ENCODE measurements at regions not wholly inside any gene's neighbourhood (a gene's known extent, or its start where the extent isn't known, plus 50 kb on each side); places are given as distances from the start of the nearest gene placed in this dataset.
A peak's percentile ranks its signal among the peaks of the same experiment; 100 is the strongest.

GRCh38 chr17:15177343-15177742, 87.8 kb downstream of the PMP22 start:
- DNase-seq, result no peak

- DNase-seq, result no peak
Measured at GRCh38 chr17:15175356-15175755, 89.8 kb downstream of the PMP22 start.

GRCh38 chr17:15171167-15172047, 93.7 kb downstream of the PMP22 start:
- peak; percentile 86 for DNase-seq

- DNase-seq, result peak; percentile 89
Measured at GRCh38 chr17:15169676-15170075, 95.5 kb downstream of the PMP22 start.

- no peak for DNase-seq
Measured at GRCh38 chr17:15168379-15168778, 96.7 kb downstream of the PMP22 start.

- no peak for DNase-seq
Measured at GRCh38 chr17:15161395-15161794, 103.7 kb downstream of the PMP22 start.

GRCh38 chr17:15157051-15157450, 108.1 kb downstream of the PMP22 start:
- DNase-seq, result peak; percentile 68

- DNase-seq, result peak; percentile 44
Measured at GRCh38 chr17:15154618-15155017, 110.5 kb downstream of the PMP22 start.

- DNase-seq, result no peak
Measured at GRCh38 chr17:15145621-15146020, 119.5 kb downstream of the PMP22 start.

GRCh38 chr17:15143524-15143923, 121.6 kb downstream of the PMP22 start:
- no peak for DNase-seq

GRCh38 chr17:15134363-15134762, 130.8 kb downstream of the PMP22 start:
- DNase-seq, result no peak

GRCh38 chr17:15133826-15134225, 131.3 kb downstream of the PMP22 start:
- DNase-seq, result no peak

GRCh38 chr17:15133143-15133542, 132.0 kb downstream of the PMP22 start:
- no peak for DNase-seq

- no peak for DNase-seq
Measured at GRCh38 chr17:15130426-15130825, 134.7 kb downstream of the PMP22 start.

- no peak for DNase-seq
Measured at GRCh38 chr17:15129986-15130385, 135.1 kb downstream of the PMP22 start.

GRCh38 chr17:15124746-15125145, 140.4 kb downstream of the PMP22 start:
- DNase-seq, result peak; percentile 74

GRCh38 chr17:15124264-15124595, 140.9 kb downstream of the PMP22 start:
- peak; percentile 82 for DNase-seq

- DNase-seq, result peak; percentile 95
Measured at GRCh38 chr17:15123593-15124263, 141.4 kb downstream of the PMP22 start.

GRCh38 chr17:15122857-15123256, 142.3 kb downstream of the PMP22 start:
- peak; percentile 52 for DNase-seq

- peak; percentile 84 for DNase-seq
Measured at GRCh38 chr17:15121426-15121825, 143.7 kb downstream of the PMP22 start.

- DNase-seq, result peak; percentile 86
Measured at GRCh38 chr17:15119968-15120367, 145.2 kb downstream of the PMP22 start.

- DNase-seq, result no peak
Measured at GRCh38 chr17:15117239-15117638, 147.9 kb downstream of the PMP22 start.

GRCh38 chr17:15112846-15113617, 152.1 kb downstream of the PMP22 start:
- peak; percentile 54 for DNase-seq

- no peak for DNase-seq
Measured at GRCh38 chr17:15109608-15110007, 155.5 kb downstream of the PMP22 start.
